ENCODE measurements at regions not wholly inside any gene's neighbourhood (a gene's known extent, or its start where the extent isn't known, plus 50 kb on each side); places are given as distances from the start of the nearest gene placed in this dataset.

- DNase-seq, result no peak
These were observed 344.9 kb downstream of the EFNA5 start for GRCh38 chr5:107325866-107326265.

GRCh38 chr5:107324809-107325208 is 345.9 kb downstream of the EFNA5 start:
- no peak for DNase-seq

- DNase-seq, result no peak
These were observed 346.7 kb downstream of the EFNA5 start for GRCh38 chr5:107324071-107324470.

- no peak for DNase-seq
These were observed 347.2 kb downstream of the EFNA5 start for GRCh38 chr5:107323536-107323935.

GRCh38 chr5:107322936-107323335 is 347.8 kb downstream of the EFNA5 start:
- DNase-seq, result no peak

- no peak for DNase-seq
These were observed 348.8 kb downstream of the EFNA5 start for GRCh38 chr5:107321906-107322305.

- no peak for DNase-seq
These were observed 349.9 kb downstream of the EFNA5 start for GRCh38 chr5:107320846-107321245.

GRCh38 chr5:107320376-107320775 is 350.4 kb downstream of the EFNA5 start:
- no peak for DNase-seq

- no peak for DNase-seq
These were observed 350.8 kb downstream of the EFNA5 start for GRCh38 chr5:107319901-107320300.

- DNase-seq, result no peak
These were observed 356.4 kb downstream of the EFNA5 start for GRCh38 chr5:107314330-107314729.

GRCh38 chr5:107313921-107314320 is 356.8 kb downstream of the EFNA5 start:
- no peak for DNase-seq

GRCh38 chr5:107313098-107313497 is 357.6 kb downstream of the EFNA5 start:
- no peak for DNase-seq

- DNase-seq, result no peak
These were observed 360.6 kb downstream of the EFNA5 start for GRCh38 chr5:107310181-107310580.

- DNase-seq, result no peak
These were observed 364.1 kb downstream of the EFNA5 start for GRCh38 chr5:107306594-107306993.

- no peak for DNase-seq
These were observed 364.7 kb downstream of the EFNA5 start for GRCh38 chr5:107306002-107306401.

- DNase-seq, result no peak
These were observed 366.1 kb downstream of the EFNA5 start for GRCh38 chr5:107304684-107305083.

GRCh38 chr5:107303171-107303968 is 367.4 kb downstream of the EFNA5 start:
- no peak for DNase-seq

- no peak for DNase-seq
These were observed 368.3 kb downstream of the EFNA5 start for GRCh38 chr5:107302441-107302840.

GRCh38 chr5:107301999-107302398 is 368.7 kb downstream of the EFNA5 start:
- no peak for DNase-seq

- DNase-seq, result no peak
These were observed 369.9 kb downstream of the EFNA5 start for GRCh38 chr5:107300721-107301327.

- DNase-seq, result no peak
These were observed 374.2 kb downstream of the EFNA5 start for GRCh38 chr5:107296572-107296971.

GRCh38 chr5:107295914-107296313 is 374.8 kb downstream of the EFNA5 start:
- DNase-seq, result no peak

- DNase-seq, result no peak
These were observed 376.1 kb downstream of the EFNA5 start for GRCh38 chr5:107294669-107295068.

- no peak for DNase-seq
These were observed 376.6 kb downstream of the EFNA5 start for GRCh38 chr5:107294211-107294550.

All from right kidney (tissue), 1 donor.